ENCODE measurements at regions not wholly inside any gene's neighbourhood (a gene's known extent, or its start where the extent isn't known, plus 50 kb on each side); places are given as distances from the start of the nearest gene placed in this dataset.

GRCh38 chrX:39453889-39454621, 643.7 kb downstream of the BCOR start:
- DNase-seq = no peak

- DNase-seq = no peak
Measured at GRCh38 chrX:39456894-39457604, 640.7 kb downstream of the BCOR start.

GRCh38 chrX:39458779-39459178, 639.0 kb downstream of the BCOR start:
- DNase-seq = no peak

GRCh38 chrX:39459204-39459603, 638.6 kb downstream of the BCOR start:
- DNase-seq = no peak

GRCh38 chrX:39459952-39460351, 637.8 kb downstream of the BCOR start:
- DNase-seq = no peak

GRCh38 chrX:39460499-39460898, 637.3 kb downstream of the BCOR start:
- no peak for DNase-seq

GRCh38 chrX:39462835-39463234, 634.9 kb downstream of the BCOR start:
- DNase-seq = no peak

GRCh38 chrX:39464253-39464652, 633.5 kb downstream of the BCOR start:
- no peak for DNase-seq

- no peak for DNase-seq
Measured at GRCh38 chrX:39465467-39465866, 632.3 kb downstream of the BCOR start.

GRCh38 chrX:39465906-39466305, 631.9 kb downstream of the BCOR start:
- DNase-seq = no peak

GRCh38 chrX:39469126-39469525, 628.6 kb downstream of the BCOR start:
- DNase-seq = no peak

- no peak for DNase-seq
Measured at GRCh38 chrX:39470588-39471407, 627.0 kb downstream of the BCOR start.

GRCh38 chrX:39472161-39472560, 625.6 kb downstream of the BCOR start:
- no peak for DNase-seq

GRCh38 chrX:39473812-39474211, 623.9 kb downstream of the BCOR start:
- no peak for DNase-seq

GRCh38 chrX:39475372-39475771, 622.4 kb downstream of the BCOR start:
- DNase-seq = no peak

GRCh38 chrX:39476604-39477021, 621.1 kb downstream of the BCOR start:
- no peak for DNase-seq

- no peak for DNase-seq
Measured at GRCh38 chrX:39477031-39477761, 620.6 kb downstream of the BCOR start.

GRCh38 chrX:39477762-39478120, 620.0 kb downstream of the BCOR start:
- DNase-seq = no peak

- DNase-seq = no peak
Measured at GRCh38 chrX:39479856-39480255, 617.9 kb downstream of the BCOR start.

GRCh38 chrX:39480963-39481362, 616.8 kb downstream of the BCOR start:
- no peak for DNase-seq

- DNase-seq = no peak
Measured at GRCh38 chrX:39481621-39482020, 616.1 kb downstream of the BCOR start.

- DNase-seq = no peak
Measured at GRCh38 chrX:39484159-39485068, 613.3 kb downstream of the BCOR start.
